ENCODE measurements at regions not wholly inside any gene's neighbourhood (a gene's known extent, or its start where the extent isn't known, plus 50 kb on each side); places are given as distances from the start of the nearest gene placed in this dataset.

DNA sequence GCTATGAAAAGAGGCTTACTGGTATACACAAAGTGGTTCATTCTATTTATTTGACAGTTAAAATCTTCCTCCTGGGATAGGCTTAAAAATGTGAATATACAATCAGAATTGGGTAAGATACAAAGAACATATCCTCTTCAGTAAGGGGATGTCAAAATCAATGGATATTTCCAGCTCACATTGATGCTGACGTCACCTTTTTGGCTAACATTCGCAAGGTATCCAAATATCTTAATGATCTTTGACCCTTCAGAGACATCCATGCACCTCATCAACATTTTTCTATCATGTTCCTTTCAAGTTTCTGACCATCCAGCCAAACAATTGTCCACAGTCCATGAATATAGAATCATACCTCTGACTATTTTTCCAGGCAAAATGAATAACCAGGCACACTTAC lies 697.3 kb downstream of the NR2F2 start:
- H3K27ac ChIP-seq: no peak overlapping the region
- TF ChIP-seq, protein P1, sequence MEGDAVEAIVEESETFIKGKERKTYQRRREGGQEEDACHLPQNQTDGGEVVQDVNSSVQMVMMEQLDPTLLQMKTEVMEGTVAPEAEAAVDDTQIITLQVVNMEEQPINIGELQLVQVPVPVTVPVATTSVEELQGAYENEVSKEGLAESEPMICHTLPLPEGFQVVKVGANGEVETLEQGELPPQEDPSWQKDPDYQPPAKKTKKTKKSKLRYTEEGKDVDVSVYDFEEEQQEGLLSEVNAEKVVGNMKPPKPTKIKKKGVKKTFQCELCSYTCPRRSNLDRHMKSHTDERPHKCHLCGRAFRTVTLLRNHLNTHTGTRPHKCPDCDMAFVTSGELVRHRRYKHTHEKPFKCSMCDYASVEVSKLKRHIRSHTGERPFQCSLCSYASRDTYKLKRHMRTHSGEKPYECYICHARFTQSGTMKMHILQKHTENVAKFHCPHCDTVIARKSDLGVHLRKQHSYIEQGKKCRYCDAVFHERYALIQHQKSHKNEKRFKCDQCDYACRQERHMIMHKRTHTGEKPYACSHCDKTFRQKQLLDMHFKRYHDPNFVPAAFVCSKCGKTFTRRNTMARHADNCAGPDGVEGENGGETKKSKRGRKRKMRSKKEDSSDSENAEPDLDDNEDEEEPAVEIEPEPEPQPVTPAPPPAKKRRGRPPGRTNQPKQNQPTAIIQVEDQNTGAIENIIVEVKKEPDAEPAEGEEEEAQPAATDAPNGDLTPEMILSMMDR (conservative IDR thresholded peaks at IDR 0.05): no peak

DNA sequence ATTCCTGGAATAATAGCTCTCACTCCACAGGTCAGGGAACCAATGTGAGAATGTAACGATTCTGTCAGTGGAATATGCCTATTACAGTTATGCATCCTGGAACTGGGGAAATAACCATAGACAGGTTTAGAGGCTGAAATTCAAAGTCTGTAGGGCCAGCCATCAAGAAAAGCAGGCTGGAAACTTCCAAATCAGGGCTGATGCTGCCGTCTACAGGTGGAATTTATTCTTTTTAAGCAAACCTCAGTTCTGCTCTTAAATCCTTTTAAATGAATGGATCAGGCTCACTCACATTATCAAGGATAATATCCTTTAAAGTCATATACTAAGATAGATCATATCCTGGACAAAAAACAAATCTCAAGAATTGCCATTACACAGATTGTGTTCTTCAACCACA lies 699.8 kb downstream of the NR2F2 start:
- TF ChIP-seq, protein P1 (conservative IDR thresholded peaks at IDR 0.05): no peak; the same call in 1 of the 2 replicates
- H3K27ac ChIP-seq: no peak overlapping the region

DNA sequence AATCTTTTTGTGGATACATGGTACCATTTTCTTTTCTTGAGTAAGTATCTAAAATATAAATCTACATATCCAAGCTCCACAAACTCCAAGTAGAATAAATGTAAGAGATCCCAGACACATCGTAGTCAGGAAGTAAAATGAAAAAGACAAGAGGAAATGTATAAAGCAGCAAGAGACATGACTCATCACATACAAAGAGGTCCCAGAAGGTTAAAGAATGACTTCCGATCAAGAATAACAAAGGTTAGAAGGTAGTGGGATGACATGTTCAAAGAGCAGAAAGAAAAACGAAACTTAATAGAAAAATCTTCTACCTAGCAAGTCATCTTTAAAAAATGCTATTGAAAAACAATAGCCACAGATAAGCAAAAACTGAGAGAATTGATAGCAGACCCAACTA lies 705.8 kb downstream of the NR2F2 start:
- TF ChIP-seq, protein P1 (conservative IDR thresholded peaks at IDR 0.05): no peak

DNA sequence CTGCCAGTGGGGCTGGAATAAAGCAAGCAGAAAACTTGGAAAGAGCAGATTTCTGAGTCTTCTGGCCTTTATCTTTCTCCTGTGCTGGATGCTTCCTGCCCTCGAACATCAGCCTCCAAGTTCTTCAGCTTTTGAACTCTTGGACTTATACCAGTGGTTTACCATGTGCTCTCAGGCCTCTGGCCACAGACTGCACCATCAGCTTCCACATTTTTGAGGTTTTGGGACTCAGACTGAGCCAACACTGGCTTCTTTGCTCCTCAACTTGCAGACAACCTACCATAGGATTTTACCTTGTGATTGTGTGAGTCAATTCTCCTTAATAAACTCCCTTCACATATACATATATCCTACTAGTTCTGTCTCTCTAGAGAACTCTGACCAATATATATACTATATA lies 706.6 kb downstream of the NR2F2 start:
- TF ChIP-seq, protein P1 (conservative IDR thresholded peaks at IDR 0.05): no peak
- H3K27ac ChIP-seq: no peak overlapping the region

More for the DNA sequence above, 705.8 kb downstream of the NR2F2 start:
- H3K27ac ChIP-seq: no peak overlapping the region

DNA sequence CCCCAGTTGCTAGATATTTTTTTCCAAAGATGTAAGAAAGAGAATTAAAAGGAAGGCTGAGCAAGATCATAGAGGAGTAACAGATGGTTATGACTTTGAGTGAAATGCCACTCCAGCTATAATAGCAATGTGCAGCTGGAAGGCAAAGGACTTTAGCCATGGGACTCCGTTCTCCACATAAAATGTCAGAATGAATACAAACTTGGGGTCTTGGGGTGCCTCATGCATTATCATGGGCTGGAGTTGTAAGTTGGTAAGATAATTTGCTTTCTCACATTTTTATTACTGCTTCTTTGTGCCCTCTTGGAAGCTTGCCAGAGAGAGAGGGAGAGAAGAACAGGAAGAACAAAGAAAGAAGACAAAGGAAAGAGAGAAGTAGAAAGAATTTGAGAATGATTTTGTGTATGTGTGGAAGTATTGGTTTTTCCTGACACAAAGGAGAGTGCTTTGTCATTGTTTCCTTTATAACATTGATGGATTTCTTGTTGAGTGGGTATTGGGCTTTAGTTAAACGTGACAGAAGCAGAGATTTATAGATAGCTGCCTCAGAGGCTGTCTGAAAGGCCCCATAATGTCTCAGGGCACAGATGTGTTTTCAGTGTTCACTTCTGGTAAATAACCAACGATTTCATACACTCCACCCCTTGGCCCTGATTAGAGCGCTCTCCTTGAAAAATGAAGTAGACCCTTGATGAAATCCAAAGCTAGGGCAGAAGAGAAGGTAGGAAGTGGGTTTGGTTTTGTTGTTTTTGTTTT lies 715.3 kb downstream of the NR2F2 start:
- no peak overlapping the region for H3K27ac ChIP-seq

DNA sequence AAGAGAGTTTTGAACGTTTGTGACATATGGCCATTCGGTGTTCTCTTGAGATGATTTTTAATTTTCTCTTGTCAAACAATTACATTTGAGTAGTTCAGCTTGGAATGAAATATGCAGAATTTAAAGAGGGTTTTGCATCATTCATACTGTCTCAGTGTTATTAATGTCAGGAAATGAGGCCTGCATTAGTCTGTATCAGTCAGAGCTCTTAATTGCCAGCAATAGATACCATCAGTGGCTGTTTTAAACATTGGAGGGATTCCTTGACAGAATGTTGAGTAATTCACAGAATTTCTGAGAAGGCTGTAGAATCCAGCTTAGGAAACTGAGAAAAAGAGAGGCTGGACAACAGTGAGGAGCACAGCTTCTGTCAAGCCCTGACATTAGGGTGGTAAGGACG lies 722.0 kb downstream of the NR2F2 start:
- TF ChIP-seq, protein P1 (conservative IDR thresholded peaks at IDR 0.05): no peak
- H3K27ac ChIP-seq: no peak overlapping the region

More for the DNA sequence above, 715.3 kb downstream of the NR2F2 start:
- TF ChIP-seq, protein P1 (conservative IDR thresholded peaks at IDR 0.05): no peak

DNA sequence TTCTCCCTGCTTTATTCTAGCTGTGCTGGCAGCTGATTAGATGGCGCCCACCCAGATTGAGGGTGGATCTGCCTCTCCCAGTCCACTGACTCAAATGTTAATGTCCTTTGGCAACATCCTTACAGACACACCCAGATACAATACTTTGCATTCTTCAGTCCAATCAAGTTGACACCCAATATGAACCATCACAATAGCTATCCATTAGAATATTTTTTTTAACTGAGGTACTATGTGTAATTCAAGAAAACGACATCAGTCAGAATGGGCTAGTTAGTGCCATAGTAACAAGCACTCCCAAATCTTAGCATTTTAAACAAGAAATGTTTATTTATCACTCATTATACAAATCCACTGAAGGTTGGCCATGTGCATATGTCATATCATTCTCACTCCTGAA lies 723.1 kb downstream of the NR2F2 start:
- TF ChIP-seq, protein P1 (conservative IDR thresholded peaks at IDR 0.05): no peak
- no peak overlapping the region for H3K27ac ChIP-seq
